ENCODE measurements at regions not wholly inside any gene's neighbourhood (a gene's known extent, or its start where the extent isn't known, plus 50 kb on each side); places are given as distances from the start of the nearest gene placed in this dataset.

GRCh38 chr7:46810986-46811385, 770.9 kb downstream of the TNS3 start:
- no peak for TF ChIP-seq CTCF (IDR thresholded peaks at IDR 0.05)
- intact Hi-C loops (cut with micrococcal nuclease) = no loop called here
- no peaks in the 10 kb centered on the region for H3K36me3 Mint-ChIP-seq
- Histone ChIP-seq H3K4me3 (ENCODE audit: low read length) (no peak overlapping the region), H3K9me3 (ENCODE audit: control insufficient read depth, insufficient read depth, low read length) (peaks cover 11% of the 10 kb centered on the region), H3K36me3 (ENCODE audit: control insufficient read depth, insufficient read depth, low read length) (no peaks in the 10 kb centered on the region), H3K27me3 (ENCODE audit: control insufficient read depth, insufficient read depth, low read length) (no peaks in the 10 kb centered on the region), H3K4me1 (ENCODE audit: control insufficient read depth, insufficient read depth, low read length) (no peaks in the 10 kb centered on the region), H3K27ac (ENCODE audit: low read length) (no peak overlapping the region)
- ATAC-seq = no peak
- no peaks in the 10 kb centered on the region for H3K27me3 Mint-ChIP-seq (ENCODE audit: low read depth in 2 of 2)
- DNase-seq = no peak
- no peaks in the 10 kb centered on the region for H3K4me1 Mint-ChIP-seq
- WGBS (ENCODE audit: insufficient coverage) = 75% methylated on average over 4 of the region's 4 CpGs
- H3K27ac Mint-ChIP-seq = no peak overlapping the region
- no peak overlapping the region for H3K4me3 Mint-ChIP-seq
- peaks cover 15 to 17% of the 10 kb centered on the region in 2 donors for H3K9me3 Mint-ChIP-seq

GRCh38 chr7:46809886-46810285, 772.0 kb downstream of the TNS3 start:
- Mint-ChIP-seq H3K27me3 (ENCODE audit: low read depth in 2 of 2) (no peaks in the 10 kb centered on the region), H3K4me3 (no peak overlapping the region), H3K4me1 (no peaks in the 10 kb centered on the region), H3K36me3 (no peaks in the 10 kb centered on the region), H3K9me3 (peaks cover 16 to 18% of the 10 kb centered on the region in 2 donors), H3K27ac (no peak overlapping the region)
- peaks cover 14% of the 10 kb centered on the region for H3K9me3 ChIP-seq (ENCODE audit: control insufficient read depth, insufficient read depth, low read length)
- H3K4me1 ChIP-seq (ENCODE audit: control insufficient read depth, insufficient read depth, low read length) = no peaks in the 10 kb centered on the region
- no peaks in the 10 kb centered on the region for H3K36me3 ChIP-seq (ENCODE audit: control insufficient read depth, insufficient read depth, low read length)
- TF ChIP-seq CTCF (IDR thresholded peaks at IDR 0.05) = no peak
- no peak for ATAC-seq
- H3K27me3 ChIP-seq (ENCODE audit: control insufficient read depth, insufficient read depth, low read length) = no peaks in the 10 kb centered on the region
- WGBS (ENCODE audit: insufficient coverage) = 74% methylated on average over 4 of the region's 4 CpGs
- no peak overlapping the region for H3K4me3 ChIP-seq (ENCODE audit: low read length)
- DNase-seq = no peak
- H3K27ac ChIP-seq (ENCODE audit: low read length) = no peak overlapping the region
- intact Hi-C loops (cut with micrococcal nuclease) = no loop called here

- no peaks in the 10 kb centered on the region for H3K4me1 ChIP-seq (ENCODE audit: control insufficient read depth, insufficient read depth, low read length)
- no peak overlapping the region for H3K4me3 ChIP-seq (ENCODE audit: low read length)
- Mint-ChIP-seq H3K27ac (no peak overlapping the region), H3K4me1 (no peaks in the 10 kb centered on the region), H3K27me3 (ENCODE audit: low read depth in 2 of 2) (no peaks in the 10 kb centered on the region), H3K9me3 (peaks cover 17 to 23% of the 10 kb centered on the region in 2 donors), H3K4me3 (no peak overlapping the region), H3K36me3 (no peaks in the 10 kb centered on the region)
- TF ChIP-seq CTCF (IDR thresholded peaks at IDR 0.05) = no peak
- H3K27ac ChIP-seq (ENCODE audit: low read length) = no peak overlapping the region
- no peaks in the 10 kb centered on the region for H3K36me3 ChIP-seq (ENCODE audit: control insufficient read depth, insufficient read depth, low read length)
- WGBS (ENCODE audit: insufficient coverage) = 56% methylated on average over 2 of the region's 3 CpGs
- no peaks in the 10 kb centered on the region for H3K27me3 ChIP-seq (ENCODE audit: control insufficient read depth, insufficient read depth, low read length)
- H3K9me3 ChIP-seq (ENCODE audit: control insufficient read depth, insufficient read depth, low read length) = peaks cover 11% of the 10 kb centered on the region
- no peak for ATAC-seq
- intact Hi-C loops (cut with micrococcal nuclease) = no loop called here
- DNase-seq = no peak
Observed at GRCh38 chr7:46806856-46807255, 775.1 kb downstream of the TNS3 start.

GRCh38 chr7:46802479-46802878, 779.4 kb downstream of the TNS3 start:
- Mint-ChIP-seq H3K9me3 (peaks cover 16 to 28% of the 10 kb centered on the region in 2 donors), H3K27ac (no peak overlapping the region), H3K4me3 (no peak overlapping the region), H3K4me1 (no peaks in the 10 kb centered on the region), H3K36me3 (peaks cover 12% of the 10 kb centered on the region), H3K27me3 (ENCODE audit: low read depth in 2 of 2) (no peaks in the 10 kb centered on the region)
- no peak for ATAC-seq
- intact Hi-C loops (cut with micrococcal nuclease) = no loop called here
- H3K9me3 ChIP-seq (ENCODE audit: control insufficient read depth, insufficient read depth, low read length) = peaks cover 5% of the 10 kb centered on the region
- no peaks in the 10 kb centered on the region for H3K4me1 ChIP-seq (ENCODE audit: control insufficient read depth, insufficient read depth, low read length)
- WGBS (ENCODE audit: insufficient coverage) = 100% methylated on average over 1 of the region's 2 CpGs
- no peaks in the 10 kb centered on the region for H3K27me3 ChIP-seq (ENCODE audit: control insufficient read depth, insufficient read depth, low read length)
- TF ChIP-seq CTCF (IDR thresholded peaks at IDR 0.05) = no peak
- no peak overlapping the region for H3K4me3 ChIP-seq (ENCODE audit: low read length)
- no peaks in the 10 kb centered on the region for H3K36me3 ChIP-seq (ENCODE audit: control insufficient read depth, insufficient read depth, low read length)
- no peak for DNase-seq
- no peak overlapping the region for H3K27ac ChIP-seq (ENCODE audit: low read length)

All from natural killer cell (primary cell).